IPS-15b (cell line): ENCODE measurements at regions not wholly inside any gene's neighbourhood (a gene's known extent, or its start where the extent isn't known, plus 50 kb on each side); places are given as distances from the start of the nearest gene placed in this dataset.

Source experiments
- H3K27me3 ChIP-seq: one replicate; pipeline ENCODE4 v1.6.1; 2013; ENCODE audit warnings: low read length; ENCODE audit not compliant: control insufficient read depth, insufficient read depth
- H3K36me3 ChIP-seq: one replicate; pipeline ENCODE4 v1.6.1; 2013; ENCODE audit warnings: low read length; ENCODE audit not compliant: control insufficient read depth, insufficient read depth
- H3K4me1 ChIP-seq: one replicate; pipeline ENCODE4 v1.6.1; 2013; ENCODE audit warnings: mild to moderate bottlenecking, low read length; ENCODE audit not compliant: control insufficient read depth, insufficient read depth
- H3K4me3 ChIP-seq: one replicate; pipeline ENCODE4 v1.5.1; 2013; ENCODE audit warnings: low read depth, low read length
- H3K9ac ChIP-seq: one replicate; pipeline ENCODE4 v1.6.1; 2013; ENCODE audit warnings: low read depth, mild to moderate bottlenecking, low read length
- H3K9me3 ChIP-seq: one replicate; pipeline ENCODE4 v1.6.1; 2013; ENCODE audit warnings: mild to moderate bottlenecking, low read length; ENCODE audit not compliant: control insufficient read depth, insufficient read depth

GRCh38 chr4:17376205-17376604 is 135.7 kb downstream of the QDPR start:
- Histone ChIP-seq H3K4me1 (no peaks in the 10 kb centered on the region), H3K27me3 (no peaks in the 10 kb centered on the region), H3K9ac (no peak overlapping the region), H3K9me3 (no peaks in the 10 kb centered on the region), H3K4me3 (no peak overlapping the region), H3K36me3 (no peaks in the 10 kb centered on the region)

DNA sequence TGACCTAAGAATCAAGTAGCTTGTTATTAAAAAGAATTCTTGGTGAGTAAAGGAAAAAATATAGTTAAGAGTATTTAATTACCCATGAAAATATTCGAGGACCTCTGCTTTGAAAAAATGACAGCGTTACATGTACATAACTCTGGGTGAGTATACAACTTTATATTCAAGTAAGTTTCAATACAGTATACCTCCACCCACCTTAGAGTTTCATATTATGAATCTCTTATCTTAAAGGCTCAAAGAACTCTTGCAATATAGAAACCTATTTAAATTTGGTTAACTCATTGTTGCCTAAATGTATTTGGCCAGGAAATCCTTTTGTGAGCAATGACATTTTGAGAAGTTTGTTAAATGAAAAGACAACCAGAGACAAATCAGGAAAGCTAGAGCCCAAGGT is 138.2 kb downstream of the QDPR start:
- no peaks in the 10 kb centered on the region for H3K4me1 ChIP-seq
- H3K27me3 ChIP-seq = no peaks in the 10 kb centered on the region
- H3K9me3 ChIP-seq = no peaks in the 10 kb centered on the region
- no peaks in the 10 kb centered on the region for H3K36me3 ChIP-seq
- no peak overlapping the region for H3K4me3 ChIP-seq
- no peak overlapping the region for H3K9ac ChIP-seq

DNA sequence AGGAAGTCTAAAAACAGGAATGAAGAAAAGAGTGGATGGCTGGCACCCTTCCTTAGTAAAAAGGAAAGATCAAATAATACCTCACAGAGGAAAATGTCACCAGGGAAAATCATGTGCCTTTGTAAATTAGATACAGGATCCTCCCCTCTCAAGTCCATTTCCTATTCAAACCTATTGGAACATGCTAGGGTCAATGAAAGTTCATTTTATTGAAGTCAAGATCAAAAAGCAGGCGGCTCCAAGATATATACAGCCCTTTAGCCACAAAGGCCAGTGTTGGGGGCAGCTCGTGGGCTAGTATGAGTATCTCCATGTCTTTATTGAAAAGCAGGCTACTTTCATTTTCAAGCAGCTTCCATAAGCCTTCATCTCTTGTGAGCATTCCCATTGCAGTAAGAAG is 141.1 kb downstream of the QDPR start:
- no peak overlapping the region for H3K4me3 ChIP-seq
- no peak overlapping the region for H3K9ac ChIP-seq
- H3K27me3 ChIP-seq = no peaks in the 10 kb centered on the region
- no peaks in the 10 kb centered on the region for H3K9me3 ChIP-seq
- H3K4me1 ChIP-seq = no peaks in the 10 kb centered on the region
- no peaks in the 10 kb centered on the region for H3K36me3 ChIP-seq

GRCh38 chr4:17368408-17368807 is 143.5 kb downstream of the QDPR start:
- Histone ChIP-seq H3K4me1 (no peaks in the 10 kb centered on the region), H3K9ac (no peak overlapping the region), H3K36me3 (no peaks in the 10 kb centered on the region), H3K9me3 (no peaks in the 10 kb centered on the region), H3K27me3 (no peaks in the 10 kb centered on the region), H3K4me3 (no peak overlapping the region)

DNA sequence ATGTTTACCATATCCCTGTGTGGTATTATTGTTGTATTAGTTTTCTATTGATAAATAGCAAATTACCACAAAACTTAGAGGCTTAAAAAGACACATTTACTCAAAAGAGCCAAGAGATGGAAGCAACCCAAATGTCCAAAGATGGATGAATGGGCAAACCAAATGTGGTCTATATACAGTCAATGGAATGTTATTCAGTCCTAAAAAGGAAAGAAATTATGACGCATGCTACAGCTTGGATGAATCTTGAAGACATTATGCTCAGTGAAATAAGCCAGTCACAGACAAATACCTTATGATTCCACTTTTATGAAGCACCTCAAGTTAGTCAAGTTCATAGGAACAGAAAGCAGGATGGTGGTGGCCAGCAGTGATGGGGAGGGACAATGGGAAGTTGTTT is 144.7 kb downstream of the QDPR start:
- H3K4me1 ChIP-seq = no peaks in the 10 kb centered on the region
- no peaks in the 10 kb centered on the region for H3K27me3 ChIP-seq
- no peak overlapping the region for H3K9ac ChIP-seq
- H3K4me3 ChIP-seq = no peak overlapping the region
- no peaks in the 10 kb centered on the region for H3K36me3 ChIP-seq
- no peaks in the 10 kb centered on the region for H3K9me3 ChIP-seq

- Histone ChIP-seq H3K36me3 (no peaks in the 10 kb centered on the region), H3K9ac (no peak overlapping the region), H3K4me3 (no peak overlapping the region), H3K4me1 (no peaks in the 10 kb centered on the region), H3K9me3 (no peaks in the 10 kb centered on the region), H3K27me3 (no peaks in the 10 kb centered on the region)
Observed at GRCh38 chr4:17366496-17366895, 145.4 kb downstream of the QDPR start.

GRCh38 chr4:17362430-17362829 is 149.5 kb downstream of the QDPR start:
- Histone ChIP-seq H3K9me3 (no peaks in the 10 kb centered on the region), H3K27me3 (no peaks in the 10 kb centered on the region), H3K36me3 (no peaks in the 10 kb centered on the region), H3K9ac (no peak overlapping the region), H3K4me3 (no peak overlapping the region), H3K4me1 (no peaks in the 10 kb centered on the region)

GRCh38 chr4:17358241-17358640 is 153.6 kb downstream of the QDPR start:
- Histone ChIP-seq H3K36me3 (no peaks in the 10 kb centered on the region), H3K4me1 (no peaks in the 10 kb centered on the region), H3K9me3 (no peaks in the 10 kb centered on the region), H3K4me3 (no peak overlapping the region), H3K9ac (no peak overlapping the region), H3K27me3 (no peaks in the 10 kb centered on the region)

- no peaks in the 10 kb centered on the region for H3K27me3 ChIP-seq
- no peaks in the 10 kb centered on the region for H3K9me3 ChIP-seq
Observed at GRCh38 chr4:17356926-17357325, 155.0 kb downstream of the QDPR start.

GRCh38 chr4:17352357-17352756 is 159.5 kb downstream of the QDPR start:
- Histone ChIP-seq H3K4me1 (no peaks in the 10 kb centered on the region), H3K27me3 (no peaks in the 10 kb centered on the region), H3K9ac (no peak overlapping the region), H3K36me3 (no peaks in the 10 kb centered on the region), H3K4me3 (no peak overlapping the region), H3K9me3 (no peaks in the 10 kb centered on the region)

More at GRCh38 chr4:17356926-17357325, 155.0 kb downstream of the QDPR start:
- Histone ChIP-seq H3K4me1 (no peaks in the 10 kb centered on the region), H3K4me3 (no peak overlapping the region), H3K36me3 (no peaks in the 10 kb centered on the region), H3K9ac (no peak overlapping the region)

DNA sequence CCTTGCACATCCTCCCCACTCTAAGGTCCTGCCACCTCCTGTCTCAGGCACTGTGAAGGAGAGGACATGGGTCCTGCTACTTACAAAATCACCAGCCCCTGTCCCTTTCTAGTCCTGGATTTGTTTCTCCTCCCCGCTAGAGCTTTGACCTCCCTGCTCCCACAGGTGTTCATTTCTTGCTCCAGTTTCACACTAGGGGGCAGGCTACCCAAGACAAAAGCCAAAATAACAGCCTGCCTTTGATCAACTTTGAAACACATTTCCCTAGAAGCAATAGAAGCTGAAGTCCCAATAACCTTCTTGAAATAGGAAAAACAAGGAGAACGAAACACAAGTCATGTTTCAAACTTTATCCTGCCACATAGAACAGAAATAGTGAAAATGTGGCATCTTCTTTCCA is 164.4 kb downstream of the QDPR start:
- no peak overlapping the region for H3K4me3 ChIP-seq
- H3K9me3 ChIP-seq = no peaks in the 10 kb centered on the region
- H3K27me3 ChIP-seq = no peaks in the 10 kb centered on the region

GRCh38 chr4:17339376-17339775 is 172.5 kb downstream of the QDPR start:
- Histone ChIP-seq H3K4me1 (no peaks in the 10 kb centered on the region), H3K9me3 (no peaks in the 10 kb centered on the region), H3K27me3 (no peaks in the 10 kb centered on the region), H3K9ac (no peak overlapping the region), H3K4me3 (no peak overlapping the region), H3K36me3 (no peaks in the 10 kb centered on the region)

More for the DNA sequence above, 164.4 kb downstream of the QDPR start:
- H3K36me3 ChIP-seq = no peaks in the 10 kb centered on the region
- no peak overlapping the region for H3K9ac ChIP-seq
- H3K4me1 ChIP-seq = no peaks in the 10 kb centered on the region

GRCh38 chr4:17336986-17337385 is 174.9 kb downstream of the QDPR start:
- no peaks in the 10 kb centered on the region for H3K36me3 ChIP-seq
- H3K4me3 ChIP-seq = no peak overlapping the region

More at GRCh38 chr4:17336986-17337385, 174.9 kb downstream of the QDPR start:
- Histone ChIP-seq H3K9me3 (no peaks in the 10 kb centered on the region), H3K27me3 (no peaks in the 10 kb centered on the region), H3K4me1 (no peaks in the 10 kb centered on the region), H3K9ac (no peak overlapping the region)
